ENCODE measurements at regions not wholly inside any gene's neighbourhood (a gene's known extent, or its start where the extent isn't known, plus 50 kb on each side); places are given as distances from the start of the nearest gene placed in this dataset.

GRCh38 chr15:98312913-98313312 lies 335.4 kb upstream of the IGF1R start:
- no peak for TF ChIP-seq EZH2phosphoT487 (IDR thresholded peaks at IDR 0.05; ENCODE audit: borderline replicate concordance, low read length)
- no peak for TF ChIP-seq CTCF (IDR thresholded peaks at IDR 0.05; ENCODE audit: low read depth, low read length, poor library complexity, severe bottlenecking)

All from DOHH2 (cell line).